PC-3 (cell line): ENCODE measurements at regions not wholly inside any gene's neighbourhood (a gene's known extent, or its start where the extent isn't known, plus 50 kb on each side); places are given as distances from the start of the nearest gene placed in this dataset.

Experiments used
- ATAC-seq: fragments of 200-7000 bp; cut with Tn5 transposase; 2 replicates; pipeline ENCODE4 v1.9.1; 2020; ENCODE audit warnings: mild to moderate bottlenecking, moderate library complexity
- BruUV-seq: library from RNA; stranded (reverse); fragments of 400-500 nt; replicated peaks from 2 replicates; lab custom pipeline; 2021; lab: Mats Ljungman, UMichigan
- CTCF ChIA-PET: fragments of 300-600 bp; sonication (Branson Sonifier 250); formaldehyde crosslinking; loops from one replicate; lab custom pipeline; 2022; ENCODE audit warnings: antibody characterized with exemption; lab: Charles Lee
- POLR2A ChIA-PET: fragments of 300-600 bp; sonication (Branson Sonifier 250); formaldehyde crosslinking; loops from one replicate; lab custom pipeline; 2022; ENCODE audit warnings: antibody characterized with exemption; ENCODE audit not compliant: unreplicated experiment; lab: Charles Lee
- DNase-seq: peaks from one replicate; pipeline ENCODE4 v3.0.0-alpha.2; 2015
- H2AFZ ChIP-seq: fragments of 300-600 bp; sonication (generic); 2 replicates; pipeline ENCODE4 v1.6.0; 2016; ENCODE audit warnings: antibody characterized with exemption, low read length
- H3F3A ChIP-seq: fragments of 300-600 bp; sonication (generic); one replicate; pipeline ENCODE4 v1.6.0; 2017; ENCODE audit warnings: antibody characterized with exemption, low read length, control low read depth, mild to moderate bottlenecking; ENCODE audit not compliant: unreplicated experiment
- H3K27ac ChIP-seq: fragments of 300-600 bp; sonication (generic); 2 replicates; pipeline ENCODE4 v1.5.1; 2016; ENCODE audit warnings: mild to moderate bottlenecking, low read length
- H3K27me3 ChIP-seq: fragments of 300-600 bp; sonication (generic); 2 replicates; pipeline ENCODE4 v1.6.1; 2016; ENCODE audit warnings: low read length, mixed read lengths
- H3K36me3 ChIP-seq: fragments of 300-600 bp; sonication (generic); 2 replicates; pipeline ENCODE4 v1.6.1; 2016; ENCODE audit warnings: low read depth, mixed run types, low read length, mixed read lengths
- H3K4me1 ChIP-seq: fragments of 300-600 bp; sonication (generic); 2 replicates; pipeline ENCODE4 v1.5.1; 2016; ENCODE audit warnings: low read length; ENCODE audit not compliant: insufficient read depth
- H3K4me2 ChIP-seq: fragments of 300-600 bp; sonication (generic); 2 replicates; pipeline ENCODE4 v1.6.0; 2016; ENCODE audit warnings: low read length
- H3K4me3 ChIP-seq: fragments of 300-600 bp; sonication (generic); 2 replicates; pipeline ENCODE4 v1.5.1; 2016; ENCODE audit warnings: mild to moderate bottlenecking, low read length, mixed read lengths
- H3K79me2 ChIP-seq: fragments of 300-600 bp; sonication (generic); 2 replicates; pipeline ENCODE4 v1.6.1; 2017; ENCODE audit warnings: low read length, mixed read lengths
- H3K9ac ChIP-seq: fragments of 300-600 bp; sonication (generic); 2 replicates; pipeline ENCODE4 v1.6.0; 2016; ENCODE audit warnings: mild to moderate bottlenecking, low read length
- H3K9me2 ChIP-seq: fragments of 300-600 bp; sonication (generic); replicated peaks from 2 replicates; pipeline ENCODE4 v1.6.1; 2016; ENCODE audit warnings: mixed run types, low read length, mixed read lengths
- H3K9me3 ChIP-seq: fragments of 300-600 bp; sonication (generic); 2 replicates; pipeline ENCODE4 v1.6.1; 2016; ENCODE audit warnings: low read length, mixed read lengths
- H4K20me1 ChIP-seq: fragments of 300-600 bp; sonication (generic); 2 replicates; pipeline ENCODE4 v1.6.1; 2016; ENCODE audit warnings: low read length, mixed read lengths
- EZH2 ChIP-seq: fragments of 300-600 bp; sonication (generic); IDR thresholded peaks from one replicate; pipeline ENCODE4 v1.6.1; 2017; ENCODE audit warnings: antibody characterized with exemption, mild to moderate bottlenecking, low read length; ENCODE audit not compliant: unreplicated experiment
- EZH2phosphoT487 ChIP-seq: fragments of 300-600 bp; sonication (generic); IDR thresholded peaks from 2 replicates; pipeline ENCODE4 v1.6.1; 2018; ENCODE audit warnings: mild to moderate bottlenecking, antibody characterized with exemption, low read length, borderline replicate concordance
- intact Hi-C: fragments of 100-400 bp; cut with micrococcal nuclease; formaldehyde crosslinking; loops from 2 replicates; pipeline ENCODE4 v1.9.0; 2023
- TF ChIP-seq, protein P1 (sequence below): fragments of 300-600 bp; sonication (generic); conservative IDR thresholded peaks from 2 replicates; pipeline ENCODE4 v1.5.1; 2017; ENCODE audit warnings: antibody characterized with exemption, low read depth, mild to moderate bottlenecking, low read length

DNA sequence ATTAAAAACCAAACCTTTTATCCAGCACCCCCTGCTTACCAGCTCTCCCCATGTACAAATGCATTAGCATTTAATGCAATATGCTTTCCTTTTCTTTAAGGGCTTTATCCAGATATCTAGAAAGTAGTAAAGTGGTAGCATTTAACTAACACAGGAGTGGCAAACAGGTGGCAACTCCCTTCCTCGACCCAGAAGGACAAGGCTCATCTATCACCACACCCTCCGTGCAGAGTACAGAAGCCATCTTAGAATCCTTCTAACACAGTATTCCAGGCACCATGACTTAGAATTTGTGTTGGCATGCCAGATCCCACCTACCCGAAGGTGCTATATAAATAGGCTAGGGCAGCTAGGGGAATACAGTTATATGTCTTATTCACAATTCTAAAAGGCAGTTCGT lies 148.6 kb upstream of the NSMCE3 start:
- no peak for ATAC-seq
- no TSS peak for BruUV-seq
- no peak overlapping the region for H3K9ac ChIP-seq
- H2AFZ ChIP-seq: no peak overlapping the region
- no peak overlapping the region for H3K4me3 ChIP-seq
- no peaks in the 10 kb centered on the region for H3K9me3 ChIP-seq
- H3K27me3 ChIP-seq: peaks cover 35% of the 10 kb centered on the region
- no peaks in the 10 kb centered on the region for H3K36me3 ChIP-seq
- H3K79me2 ChIP-seq: no peaks in the 10 kb centered on the region
- no peaks in the 10 kb centered on the region for H3K4me1 ChIP-seq
- POLR2A ChIA-PET: no interaction called here
- CTCF ChIA-PET: no interaction called here
- DNase-seq: no peak
- H3K4me2 ChIP-seq: no peak overlapping the region
- H4K20me1 ChIP-seq: no peaks in the 10 kb centered on the region
- H3K9me2 ChIP-seq: no peaks in the 10 kb centered on the region
- intact Hi-C loops: no loop called here
- H3K27ac ChIP-seq: no peak overlapping the region
- TF ChIP-seq EZH2: no peak
- no peak for TF ChIP-seq EZH2phosphoT487
- TF ChIP-seq, protein P1, sequence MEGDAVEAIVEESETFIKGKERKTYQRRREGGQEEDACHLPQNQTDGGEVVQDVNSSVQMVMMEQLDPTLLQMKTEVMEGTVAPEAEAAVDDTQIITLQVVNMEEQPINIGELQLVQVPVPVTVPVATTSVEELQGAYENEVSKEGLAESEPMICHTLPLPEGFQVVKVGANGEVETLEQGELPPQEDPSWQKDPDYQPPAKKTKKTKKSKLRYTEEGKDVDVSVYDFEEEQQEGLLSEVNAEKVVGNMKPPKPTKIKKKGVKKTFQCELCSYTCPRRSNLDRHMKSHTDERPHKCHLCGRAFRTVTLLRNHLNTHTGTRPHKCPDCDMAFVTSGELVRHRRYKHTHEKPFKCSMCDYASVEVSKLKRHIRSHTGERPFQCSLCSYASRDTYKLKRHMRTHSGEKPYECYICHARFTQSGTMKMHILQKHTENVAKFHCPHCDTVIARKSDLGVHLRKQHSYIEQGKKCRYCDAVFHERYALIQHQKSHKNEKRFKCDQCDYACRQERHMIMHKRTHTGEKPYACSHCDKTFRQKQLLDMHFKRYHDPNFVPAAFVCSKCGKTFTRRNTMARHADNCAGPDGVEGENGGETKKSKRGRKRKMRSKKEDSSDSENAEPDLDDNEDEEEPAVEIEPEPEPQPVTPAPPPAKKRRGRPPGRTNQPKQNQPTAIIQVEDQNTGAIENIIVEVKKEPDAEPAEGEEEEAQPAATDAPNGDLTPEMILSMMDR: no peak
- no peaks in the 10 kb centered on the region for H3F3A ChIP-seq

- Histone ChIP-seq H3K4me3 (no peak overlapping the region), H3K9me2 (no peaks in the 10 kb centered on the region), H3K4me2 (no peak overlapping the region), H3K36me3 (no peaks in the 10 kb centered on the region), H3K4me1 (no peaks in the 10 kb centered on the region), H3K27me3 (peaks cover 36% of the 10 kb centered on the region), H3K9me3 (no peaks in the 10 kb centered on the region), H4K20me1 (no peaks in the 10 kb centered on the region), H3K9ac (no peak overlapping the region), H3K79me2 (no peaks in the 10 kb centered on the region), H3F3A (no peaks in the 10 kb centered on the region), H3K27ac (no peak overlapping the region), H2AFZ (no peak overlapping the region)
- TF ChIP-seq EZH2phosphoT487 (no peak), EZH2 (no peak)
- TF ChIP-seq, protein P1: no peak
- DNase-seq (no peak), ATAC-seq (no peak)
- CTCF ChIA-PET: no interaction called here
- POLR2A ChIA-PET: no interaction called here
- BruUV-seq: no TSS peak
- intact Hi-C loops: no loop called here
Measured at GRCh38 chr15:29411299-29411698, 141.7 kb upstream of the NSMCE3 start.

- no peak for ATAC-seq
- CTCF ChIA-PET: no interaction called here
Measured at GRCh38 chr15:29410338-29410737, 140.7 kb upstream of the NSMCE3 start.

More at GRCh38 chr15:29410338-29410737, 140.7 kb upstream of the NSMCE3 start:
- DNase-seq: no peak
- Histone ChIP-seq H4K20me1 (no peaks in the 10 kb centered on the region), H3K9me2 (no peaks in the 10 kb centered on the region), H3K79me2 (no peaks in the 10 kb centered on the region), H3K27ac (no peak overlapping the region), H2AFZ (no peak overlapping the region), H3K9ac (no peak overlapping the region), H3K4me3 (no peak overlapping the region), H3F3A (no peaks in the 10 kb centered on the region), H3K36me3 (no peaks in the 10 kb centered on the region), H3K27me3 (peaks cover 36% of the 10 kb centered on the region), H3K4me2 (no peak overlapping the region), H3K9me3 (no peaks in the 10 kb centered on the region), H3K4me1 (no peaks in the 10 kb centered on the region)
- POLR2A ChIA-PET: no interaction called here
- TF ChIP-seq EZH2 (no peak), EZH2phosphoT487 (no peak)
- TF ChIP-seq, protein P1: no peak
- intact Hi-C loops: no loop called here
- no TSS peak for BruUV-seq
